ENCODE measurements at regions not wholly inside any gene's neighbourhood (a gene's known extent, or its start where the extent isn't known, plus 50 kb on each side); places are given as distances from the start of the nearest gene placed in this dataset.
"Not testable (repeated sequence)": the region's sequence is repeated elsewhere in the genome, so short reads cannot be mapped to it uniquely, and the experiment has no call there.

- peak; percentile 1 for DNase-seq
Measured at GRCh38 chrX:145881175-145881995, 63.8 kb downstream of the SLITRK2 start.

- DNase-seq, result no peak
Measured at GRCh38 chrX:145886469-145886868, 68.8 kb downstream of the SLITRK2 start.

GRCh38 chrX:145910017-145910416 lies 92.4 kb downstream of the SLITRK2 start:
- no peak for DNase-seq

- DNase-seq, result no peak
Measured at GRCh38 chrX:145919400-145919799, 101.8 kb downstream of the SLITRK2 start.

GRCh38 chrX:145923376-145923775 lies 105.7 kb downstream of the SLITRK2 start:
- no peak for DNase-seq

- DNase-seq, result no peak
Measured at GRCh38 chrX:145936769-145937168, 119.1 kb downstream of the SLITRK2 start.

GRCh38 chrX:145949056-145949455 lies 131.4 kb downstream of the SLITRK2 start:
- DNase-seq, result no peak

- no peak for DNase-seq
Measured at GRCh38 chrX:145953628-145954027, 136.0 kb downstream of the SLITRK2 start.

- DNase-seq, result no peak
Measured at GRCh38 chrX:145990051-145990450, 172.4 kb downstream of the SLITRK2 start.

- DNase-seq, result no peak
Measured at GRCh38 chrX:146006637-146007036, 189.0 kb downstream of the SLITRK2 start.

- no peak for DNase-seq
Measured at GRCh38 chrX:146036000-146036399, 218.4 kb downstream of the SLITRK2 start.

GRCh38 chrX:146041741-146042140 lies 224.1 kb downstream of the SLITRK2 start:
- no peak for DNase-seq

- DNase-seq, result not testable (repeated sequence)
Measured at GRCh38 chrX:146046011-146046715, 228.5 kb downstream of the SLITRK2 start.

- DNase-seq, result not testable (repeated sequence)
Measured at GRCh38 chrX:146049568-146049967, 231.9 kb downstream of the SLITRK2 start.

- peak; percentile 2 for DNase-seq
Measured at GRCh38 chrX:146054311-146054710, 236.7 kb downstream of the SLITRK2 start.

- DNase-seq, result peak; percentile 6
Measured at GRCh38 chrX:146055733-146056132, 238.1 kb downstream of the SLITRK2 start.

GRCh38 chrX:146056511-146057081 lies 239.0 kb downstream of the SLITRK2 start:
- no peak for DNase-seq

- DNase-seq, result no peak
Measured at GRCh38 chrX:146064156-146064555, 246.5 kb downstream of the SLITRK2 start.

GRCh38 chrX:146090732-146091131 lies 273.1 kb downstream of the SLITRK2 start:
- DNase-seq, result no peak

GRCh38 chrX:146109362-146109761 lies 291.7 kb downstream of the SLITRK2 start:
- no peak for DNase-seq

- DNase-seq, result not testable (repeated sequence)
Measured at GRCh38 chrX:146119074-146119473, 301.4 kb downstream of the SLITRK2 start.

- no peak for DNase-seq
Measured at GRCh38 chrX:146127617-146128016, 310.0 kb downstream of the SLITRK2 start.

- no peak for DNase-seq
Measured at GRCh38 chrX:146141221-146141620, 323.6 kb downstream of the SLITRK2 start.

- DNase-seq, result no peak
Measured at GRCh38 chrX:146144039-146144438, 326.4 kb downstream of the SLITRK2 start.
